HG03108 (cell line): ENCODE measurements at regions not wholly inside any gene's neighbourhood (a gene's known extent, or its start where the extent isn't known, plus 50 kb on each side); places are given as distances from the start of the nearest gene placed in this dataset.
"Not testable (repeated sequence)": the region's sequence is repeated elsewhere in the genome, so short reads cannot be mapped to it uniquely, and the experiment has no call there.

Experiments used
- ATAC-seq: cut with Tn5 transposase; IDR thresholded peaks from one replicate; pipeline ENCODE4 v1.9.1; 2021; ENCODE audit warnings: moderate library complexity; ENCODE audit not compliant: unreplicated experiment

GRCh38 chr4:1589098-1589497 is 95.0 kb downstream of the FAM53A start:
- ATAC-seq: no peak

GRCh38 chr4:1588306-1588705 is 95.8 kb downstream of the FAM53A start:
- no peak for ATAC-seq

GRCh38 chr4:1584498-1584897 is 99.6 kb downstream of the FAM53A start:
- ATAC-seq: no peak

DNA sequence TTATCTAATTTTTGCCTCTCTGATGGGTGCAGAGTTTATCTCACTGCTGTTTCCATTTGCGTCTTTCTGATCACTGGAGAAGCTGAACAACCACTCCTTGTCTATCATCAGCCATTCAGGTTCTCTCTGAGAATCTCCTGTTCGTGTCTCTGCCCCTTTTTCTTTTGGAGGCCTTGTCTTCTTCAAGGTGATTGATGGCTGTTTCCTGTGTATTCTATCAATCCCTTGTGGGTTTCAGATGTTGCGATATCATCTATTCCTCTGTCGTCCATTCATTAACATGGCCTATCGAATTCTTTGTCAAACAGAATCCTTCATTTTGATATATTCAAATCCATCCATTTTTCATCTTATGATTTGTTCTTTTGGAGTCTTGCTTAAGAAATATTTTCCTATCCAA is 100.3 kb downstream of the FAM53A start:
- no peak for ATAC-seq

DNA sequence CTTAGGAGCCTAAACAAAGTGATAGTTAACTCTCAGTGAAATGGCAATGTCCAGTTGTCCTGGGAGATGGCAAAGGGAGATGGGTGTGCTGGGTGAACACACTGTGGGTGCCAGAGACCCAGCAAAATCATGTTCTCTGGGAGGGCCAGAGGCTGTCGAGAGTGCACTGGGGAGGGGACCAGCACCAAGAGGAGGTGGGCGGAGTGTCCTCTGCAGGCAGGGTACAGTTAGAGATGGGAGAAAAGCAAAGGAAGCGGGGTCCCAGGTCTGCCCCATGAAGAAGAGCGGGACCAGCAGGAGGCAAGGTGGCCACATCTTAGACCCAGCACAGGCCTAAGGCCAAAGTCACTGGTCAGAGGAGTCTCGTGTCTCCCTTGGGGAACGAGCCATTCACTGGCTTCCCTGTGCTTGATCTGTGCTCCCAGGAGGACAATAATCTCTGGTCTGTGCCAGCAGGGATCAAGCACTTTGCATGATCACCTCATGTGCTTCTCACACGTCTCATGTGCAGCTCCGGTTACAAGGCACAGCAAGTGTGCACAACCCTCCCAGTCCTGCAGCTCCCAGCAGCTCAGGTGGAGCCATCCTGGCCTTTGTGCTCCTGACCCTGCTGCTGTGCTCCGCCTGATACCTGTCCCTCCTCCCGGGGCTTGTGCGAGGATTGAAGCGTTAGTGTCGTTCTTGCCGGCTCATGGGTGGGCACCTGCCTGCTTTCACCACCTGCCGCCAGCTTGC is 100.9 kb downstream of the FAM53A start:
- ATAC-seq: no peak

GRCh38 chr4:1582227-1582626 is 101.9 kb downstream of the FAM53A start:
- ATAC-seq: no peak

DNA sequence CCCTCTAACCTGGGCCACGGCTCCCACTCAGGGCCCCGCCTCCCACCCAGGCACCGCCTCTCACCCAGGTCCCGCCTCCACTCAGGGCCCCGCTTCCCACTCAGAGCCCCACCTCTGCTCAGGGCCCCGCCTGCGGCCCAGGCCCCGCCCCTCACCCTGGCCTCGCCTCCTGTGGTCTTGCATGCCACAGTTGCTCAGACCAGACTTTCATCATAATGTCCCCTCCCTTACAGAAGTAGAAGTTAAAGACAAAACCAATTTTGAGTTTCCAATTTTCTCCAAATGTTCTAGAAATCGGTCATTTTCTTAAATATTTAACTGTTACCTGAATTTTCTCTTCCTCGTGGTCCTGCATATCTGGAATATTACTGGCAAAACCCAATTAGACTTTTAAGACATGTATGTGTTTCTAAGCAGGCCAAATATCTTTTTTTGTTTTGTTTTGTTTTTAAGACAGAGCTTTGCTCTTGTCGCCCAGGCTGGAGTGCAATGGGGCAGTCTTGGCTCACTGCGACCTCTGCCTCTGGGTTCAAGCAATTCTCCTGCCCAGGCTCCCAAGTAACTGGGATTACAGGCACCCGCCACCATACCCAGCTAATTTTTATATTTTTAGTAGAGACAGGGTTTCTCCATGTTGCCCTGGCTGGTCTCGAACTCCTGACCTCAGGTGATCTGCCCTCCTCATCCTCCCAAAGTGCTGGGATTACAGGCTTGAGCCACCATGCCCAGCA is 102.8 kb downstream of the FAM53A start:
- ATAC-seq: peak; percentile 42

DNA sequence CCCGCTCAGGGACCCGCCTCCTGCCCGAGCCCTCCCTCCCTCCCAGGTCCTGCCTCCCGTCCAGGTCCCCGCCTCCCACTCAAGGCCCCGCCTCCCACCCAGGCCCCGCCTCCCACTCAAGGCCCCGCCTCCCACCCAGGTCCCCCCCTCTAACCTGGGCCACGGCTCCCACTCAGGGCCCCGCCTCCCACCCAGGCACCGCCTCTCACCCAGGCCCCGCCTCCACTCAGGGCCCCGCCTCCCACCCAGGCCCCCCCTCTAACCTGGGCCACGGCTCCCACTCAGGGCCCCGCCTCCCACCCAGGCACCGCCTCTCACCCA is 103.5 kb downstream of the FAM53A start:
- not testable (repeated sequence) for ATAC-seq

DNA sequence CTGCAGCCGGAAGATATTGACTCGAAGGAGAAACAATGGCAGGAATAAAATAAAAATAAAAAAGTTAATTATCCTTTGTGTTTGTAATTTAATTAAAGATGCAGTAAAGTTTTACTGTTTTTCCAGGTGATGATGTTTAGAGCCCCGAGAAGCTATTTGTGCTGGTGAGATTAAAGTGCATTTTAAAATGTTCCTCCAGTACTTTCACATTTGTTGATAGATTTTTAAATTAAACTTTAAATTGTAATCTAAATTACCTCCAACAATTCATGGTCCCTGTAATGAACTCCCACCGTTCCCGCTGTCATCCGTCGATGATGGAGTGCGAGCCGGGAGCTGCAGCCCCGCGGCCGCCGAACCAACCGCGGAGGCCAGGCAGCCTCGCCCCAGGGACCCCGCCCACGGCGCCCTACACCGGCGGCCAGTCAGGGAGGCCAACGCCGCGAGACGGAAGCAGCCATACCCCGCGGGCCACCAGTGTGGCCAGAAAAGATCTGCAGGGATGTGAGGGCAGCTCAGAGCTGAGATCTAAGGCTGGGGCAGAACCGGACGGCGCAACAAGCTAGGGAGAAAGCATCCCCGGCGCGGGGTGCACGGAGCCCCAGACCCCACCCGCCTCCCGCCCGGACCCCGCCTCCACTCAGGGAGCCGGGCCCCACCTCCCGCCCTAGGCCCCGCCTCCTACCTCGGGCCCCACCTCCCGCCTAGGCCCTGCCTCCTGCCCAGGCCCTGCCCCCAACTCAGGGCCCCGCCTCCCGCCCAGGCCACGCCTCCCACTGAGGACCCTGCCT is 104.0 kb downstream of the FAM53A start:
- no peak for ATAC-seq

- peak; percentile 33 for ATAC-seq
Observed at GRCh38 chr4:1579001-1579900, 104.9 kb downstream of the FAM53A start.

- ATAC-seq: no peak
Observed at GRCh38 chr4:1578251-1578773, 105.8 kb downstream of the FAM53A start.

DNA sequence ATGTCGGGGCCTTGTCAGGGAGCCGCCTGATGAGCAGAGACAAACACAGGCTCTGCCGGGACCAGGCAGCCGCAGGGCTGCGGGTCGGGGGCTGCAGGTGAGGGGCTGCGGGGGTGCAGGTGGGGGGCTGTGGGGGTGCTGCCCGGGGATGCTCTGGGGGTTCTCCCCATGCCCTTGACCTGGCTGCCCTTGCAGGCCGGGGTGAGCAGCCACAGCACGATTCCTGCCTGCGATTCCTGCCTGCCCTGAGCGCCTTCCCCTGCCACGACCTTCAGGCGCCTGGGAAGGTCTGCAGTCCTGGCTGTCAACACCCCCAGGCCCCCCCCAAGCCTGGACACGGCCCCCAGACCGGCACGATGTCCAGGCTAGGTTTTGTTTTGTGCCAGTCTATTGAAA is 106.3 kb downstream of the FAM53A start:
- ATAC-seq: no peak

- ATAC-seq: no peak
Observed at GRCh38 chr4:1576961-1577821, 106.9 kb downstream of the FAM53A start.

DNA sequence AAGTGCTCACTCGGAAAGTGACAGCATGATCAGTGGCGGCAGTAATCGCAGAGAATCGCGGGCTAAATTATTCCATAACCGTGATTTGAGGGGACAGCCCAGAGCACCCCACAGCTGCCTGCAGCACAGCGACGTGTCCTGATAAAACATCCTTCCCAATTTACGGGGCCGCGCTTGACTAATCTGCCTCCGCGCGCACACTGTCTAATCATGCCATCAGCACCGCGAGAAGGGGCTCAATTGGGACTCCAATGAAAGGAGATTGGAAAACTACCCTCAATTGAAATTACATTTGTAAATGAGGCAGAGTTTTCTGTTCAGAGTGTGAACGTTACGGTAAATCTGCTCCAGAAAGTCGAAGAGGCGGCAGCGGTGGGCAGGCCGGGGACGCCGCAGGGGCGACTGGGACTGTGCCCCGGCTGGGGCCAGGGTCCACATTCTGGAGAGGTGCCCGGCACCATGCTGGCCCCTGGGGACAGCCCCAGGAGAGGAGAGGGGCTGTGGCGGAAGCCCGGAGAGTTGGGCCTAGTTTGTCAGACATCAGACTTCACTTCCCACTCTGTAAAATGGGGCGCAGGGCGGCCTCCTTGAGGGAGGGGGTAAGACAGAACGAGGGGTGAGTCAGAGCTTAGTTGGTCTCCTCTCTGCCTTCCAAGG is 107.7 kb downstream of the FAM53A start:
- no peak for ATAC-seq

DNA sequence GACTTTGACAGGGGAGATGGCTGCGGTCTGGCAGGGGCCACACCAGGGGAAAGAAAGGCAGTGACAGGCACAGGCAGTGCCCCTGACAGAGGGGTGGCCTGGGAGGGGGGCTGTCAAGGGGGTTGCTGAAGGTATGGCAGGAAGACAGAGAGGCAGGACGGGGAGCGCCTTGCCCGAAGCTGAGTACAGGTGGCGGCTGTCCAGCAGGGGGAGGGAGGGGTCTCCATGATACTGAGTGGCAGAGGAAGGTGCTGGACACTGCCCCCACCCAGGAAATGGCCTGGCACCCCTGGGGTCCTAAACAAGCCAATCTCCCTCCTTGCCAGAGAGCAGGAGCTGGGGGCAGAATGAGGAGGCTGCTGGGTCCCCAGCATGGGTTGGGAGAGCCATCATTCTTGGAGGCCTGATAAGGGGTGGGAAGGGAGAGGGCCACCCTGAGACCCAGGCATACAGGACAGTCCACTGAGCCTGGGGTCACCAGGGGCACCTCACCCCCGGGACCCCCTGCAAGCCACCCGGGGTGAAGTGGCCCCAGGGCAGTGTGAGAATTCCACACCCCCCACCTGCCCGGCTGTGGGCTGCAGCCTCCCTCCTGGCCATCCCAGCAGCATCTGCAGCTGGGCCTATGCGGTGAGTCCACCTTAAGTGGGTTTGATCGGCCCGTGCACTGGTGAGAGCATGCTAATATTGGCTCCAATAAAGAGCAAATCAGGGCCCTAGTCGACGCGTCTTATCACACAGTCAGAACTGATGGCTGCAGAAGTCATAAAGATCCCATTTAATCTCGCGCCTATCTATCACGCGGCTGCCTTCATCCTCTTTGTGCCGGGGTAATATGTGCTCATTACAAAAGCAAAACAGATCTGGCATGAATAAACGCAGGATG is 108.5 kb downstream of the FAM53A start:
- ATAC-seq: no peak

GRCh38 chr4:1574601-1575417 is 109.3 kb downstream of the FAM53A start:
- no peak for ATAC-seq

DNA sequence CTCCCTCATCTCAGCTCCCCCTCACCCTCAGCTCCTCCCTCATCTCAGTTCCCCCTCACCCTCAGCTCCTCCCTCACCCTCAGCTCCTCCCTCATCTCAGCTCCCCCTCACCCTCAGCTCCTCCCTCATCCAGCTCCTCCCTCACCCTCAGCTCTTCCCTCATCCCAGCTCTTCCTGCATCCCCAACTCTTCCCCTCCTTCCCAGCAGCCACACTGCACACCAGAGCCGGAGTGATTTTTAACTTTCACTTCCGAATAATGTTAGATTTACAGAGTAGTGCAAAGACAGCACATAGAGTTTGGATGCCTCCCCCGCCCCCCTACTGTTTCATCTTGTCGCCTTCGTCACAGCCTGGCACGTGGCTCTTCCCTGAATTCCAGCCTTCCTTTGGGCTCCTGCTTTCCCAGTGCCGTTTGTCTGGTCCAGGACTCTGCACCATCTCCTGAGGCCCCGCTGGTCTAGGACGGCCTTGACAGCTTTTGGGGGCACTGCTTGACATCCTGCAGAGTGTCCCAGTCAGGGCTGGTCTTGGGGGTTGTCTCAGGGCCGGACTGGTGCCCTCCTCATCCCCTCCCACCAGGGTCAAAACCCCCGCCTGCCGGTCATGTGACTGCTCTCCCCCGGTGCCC is 110.2 kb downstream of the FAM53A start:
- no peak for ATAC-seq
